Astrocyte of the hippocampus (primary cell): ENCODE measurements at regions not wholly inside any gene's neighbourhood (a gene's known extent, or its start where the extent isn't known, plus 50 kb on each side); places are given as distances from the start of the nearest gene placed in this dataset.
A peak's percentile ranks its signal among the peaks of the same experiment; 100 is the strongest.

Source experiments
- DNase-seq: peaks from one replicate; pipeline ENCODE4 v3.0.0; 2011; ENCODE audit warnings: low read depth, low spot score

GRCh38 chr1:38719880-38720279, 139.7 kb downstream of the RRAGC start:
- no peak for DNase-seq

- DNase-seq: no peak
Observed at GRCh38 chr1:38718031-38718430, 141.5 kb downstream of the RRAGC start.

GRCh38 chr1:38716229-38716628, 143.3 kb downstream of the RRAGC start:
- DNase-seq: no peak

- no peak for DNase-seq
Observed at GRCh38 chr1:38715415-38715814, 144.2 kb downstream of the RRAGC start.

GRCh38 chr1:38712046-38712445, 147.5 kb downstream of the RRAGC start:
- DNase-seq: no peak

GRCh38 chr1:38708701-38709258, 150.8 kb downstream of the RRAGC start:
- DNase-seq: no peak

GRCh38 chr1:38701088-38701487, 158.5 kb downstream of the RRAGC start:
- DNase-seq: no peak

GRCh38 chr1:38700077-38700470, 159.5 kb downstream of the RRAGC start:
- DNase-seq: no peak

- DNase-seq: no peak
Observed at GRCh38 chr1:38699330-38700076, 160.1 kb downstream of the RRAGC start.

- DNase-seq: no peak
Observed at GRCh38 chr1:38697387-38697786, 162.2 kb downstream of the RRAGC start.

- DNase-seq: no peak
Observed at GRCh38 chr1:38696371-38696770, 163.2 kb downstream of the RRAGC start.

- DNase-seq: no peak
Observed at GRCh38 chr1:38693759-38694158, 165.8 kb downstream of the RRAGC start.

GRCh38 chr1:38693031-38693430, 166.5 kb downstream of the RRAGC start:
- no peak for DNase-seq

- DNase-seq: no peak
Observed at GRCh38 chr1:38690790-38691449, 168.7 kb downstream of the RRAGC start.

GRCh38 chr1:38686927-38687255, 172.7 kb downstream of the RRAGC start:
- no peak for DNase-seq

GRCh38 chr1:38686167-38686926, 173.2 kb downstream of the RRAGC start:
- DNase-seq: no peak

- no peak for DNase-seq
Observed at GRCh38 chr1:38685388-38685787, 174.2 kb downstream of the RRAGC start.

GRCh38 chr1:38680801-38681510, 178.6 kb downstream of the RRAGC start:
- peak; percentile 51 for DNase-seq

- no peak for DNase-seq
Observed at GRCh38 chr1:38677756-38678155, 181.8 kb downstream of the RRAGC start.

- no peak for DNase-seq
Observed at GRCh38 chr1:38677311-38677710, 182.3 kb downstream of the RRAGC start.

- DNase-seq: no peak
Observed at GRCh38 chr1:38672692-38673091, 186.9 kb downstream of the RRAGC start.

GRCh38 chr1:38671221-38671620, 188.4 kb downstream of the RRAGC start:
- DNase-seq: no peak
